ENCODE measurements at regions not wholly inside any gene's neighbourhood (a gene's known extent, or its start where the extent isn't known, plus 50 kb on each side); places are given as distances from the start of the nearest gene placed in this dataset.

- no peak overlapping the region for H2BK12ac ChIP-seq (ENCODE audit: insufficient read length, low read depth, low read length)
- H4K8ac ChIP-seq (replicated peaks; ENCODE audit: insufficient read length, low read depth, low read length): no peak overlapping the region
- no peak overlapping the region for H3K4ac ChIP-seq (ENCODE audit: low read depth, low read length)
- no peak overlapping the region for H4K5ac ChIP-seq (ENCODE audit: insufficient read length, low read depth, low read length)
- H3K23me2 ChIP-seq (ENCODE audit: insufficient read length, low read depth, low read length, poor library complexity, severe bottlenecking): no peaks in the 10 kb centered on the region
- H2AFZ ChIP-seq (ENCODE audit: low read length): no peak overlapping the region
- H3K9me3 Mint-ChIP-seq: peaks cover 0 to 6% of the 10 kb centered on the region in 2 experiments; a peak in 4 of 5 replicates
- no peak overlapping the region for H2BK20ac ChIP-seq (ENCODE audit: low read depth, low read length, poor library complexity, severe bottlenecking)
- no peaks in the 10 kb centered on the region for H4K20me1 ChIP-seq (ENCODE audit: control insufficient read depth, insufficient read depth, insufficient read length)
- DNase-seq: no peak
- H3K79me1 ChIP-seq (ENCODE audit: insufficient read depth, low read depth, low read length, poor library complexity, severe bottlenecking): no peaks in the 10 kb centered on the region
- no peak overlapping the region for H3K56ac ChIP-seq (ENCODE audit: insufficient read length, low read depth, low read length)
- H3K4me3 Mint-ChIP-seq: no peak overlapping the region
- H3K79me2 ChIP-seq (ENCODE audit: insufficient read depth, low read length): no peaks in the 10 kb centered on the region
- H2BK120ac ChIP-seq (ENCODE audit: low read depth, low read length, poor library complexity, severe bottlenecking): no peak overlapping the region
- H4K91ac ChIP-seq (ENCODE audit: insufficient read length, low read depth, low read length): no peak overlapping the region
- H3K4me1 Mint-ChIP-seq: peaks cover 37 to 39% of the 10 kb centered on the region in 2 experiments
- no peak overlapping the region for H3K4me2 ChIP-seq (ENCODE audit: insufficient read depth, insufficient read length, low read length)
- no peak overlapping the region for H2AK5ac ChIP-seq (ENCODE audit: insufficient read length, low read length)
- H3K23ac ChIP-seq (ENCODE audit: insufficient read length, low read depth, low read length): no peak overlapping the region
- H3K9ac ChIP-seq (ENCODE audit: extremely low read depth, insufficient read length, low read length): no peak overlapping the region
- no peak overlapping the region for H3K27ac ChIP-seq (ENCODE audit: insufficient read length, low read depth, low read length)
- no peak overlapping the region for H2BK15ac ChIP-seq (ENCODE audit: low read depth, low read length)
- H3K27me3 ChIP-seq (ENCODE audit: insufficient read depth, low read length): no peaks in the 10 kb centered on the region
- WGBS (ENCODE audit: extremely low coverage, insufficient read length, low lambda C conversion rate): no CpG with 5 or more reads among the region's 16 CpGs
- H3K27me3 Mint-ChIP-seq (ENCODE audit: low read depth): peaks cover 34% of the 10 kb centered on the region
- no peak overlapping the region for H3K18ac ChIP-seq (ENCODE audit: insufficient read length, low read depth, low read length)
- H3K4me1 ChIP-seq (ENCODE audit: insufficient read depth, low read length): peaks cover 9% of the 10 kb centered on the region; the same call in 1 of the 2 replicates
- H3T11ph ChIP-seq (ENCODE audit: low read length): no peak overlapping the region
- H3K36me3 Mint-ChIP-seq (ENCODE audit: insufficient read depth in 1 of 3, low read depth in 3 of 3): peaks cover 0 to 5% (median 0%) of the 10 kb centered on the region in 3 experiments; a peak in 2 of 7 replicates
- no peak overlapping the region for H3K27ac Mint-ChIP-seq
- no peaks in the 10 kb centered on the region for H3K9me3 ChIP-seq (ENCODE audit: control insufficient read depth, low read depth, low read length)
- no peak overlapping the region for H2BK5ac ChIP-seq (ENCODE audit: insufficient read length, low read length)
- TF ChIP-seq, protein P1, sequence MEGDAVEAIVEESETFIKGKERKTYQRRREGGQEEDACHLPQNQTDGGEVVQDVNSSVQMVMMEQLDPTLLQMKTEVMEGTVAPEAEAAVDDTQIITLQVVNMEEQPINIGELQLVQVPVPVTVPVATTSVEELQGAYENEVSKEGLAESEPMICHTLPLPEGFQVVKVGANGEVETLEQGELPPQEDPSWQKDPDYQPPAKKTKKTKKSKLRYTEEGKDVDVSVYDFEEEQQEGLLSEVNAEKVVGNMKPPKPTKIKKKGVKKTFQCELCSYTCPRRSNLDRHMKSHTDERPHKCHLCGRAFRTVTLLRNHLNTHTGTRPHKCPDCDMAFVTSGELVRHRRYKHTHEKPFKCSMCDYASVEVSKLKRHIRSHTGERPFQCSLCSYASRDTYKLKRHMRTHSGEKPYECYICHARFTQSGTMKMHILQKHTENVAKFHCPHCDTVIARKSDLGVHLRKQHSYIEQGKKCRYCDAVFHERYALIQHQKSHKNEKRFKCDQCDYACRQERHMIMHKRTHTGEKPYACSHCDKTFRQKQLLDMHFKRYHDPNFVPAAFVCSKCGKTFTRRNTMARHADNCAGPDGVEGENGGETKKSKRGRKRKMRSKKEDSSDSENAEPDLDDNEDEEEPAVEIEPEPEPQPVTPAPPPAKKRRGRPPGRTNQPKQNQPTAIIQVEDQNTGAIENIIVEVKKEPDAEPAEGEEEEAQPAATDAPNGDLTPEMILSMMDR (conservative IDR thresholded peaks at IDR 0.05): no peak
- H3K14ac ChIP-seq (ENCODE audit: insufficient read depth, low read length): no peak overlapping the region; the same call in 1 of the 2 replicates
Measured at GRCh38 chr11:134501406-134502152, 89.5 kb upstream of the B3GAT1 start.
